DMS 273 treated with DMSO at 0.1 percent for 48 hours (cell line): ENCODE measurements at regions not wholly inside any gene's neighbourhood (a gene's known extent, or its start where the extent isn't known, plus 50 kb on each side); places are given as distances from the start of the nearest gene placed in this dataset.

Experiments
- DNase-seq: peaks from one replicate; lab custom pipeline; 2025; lab: John Stamatoyannopoulos, UW

DNA sequence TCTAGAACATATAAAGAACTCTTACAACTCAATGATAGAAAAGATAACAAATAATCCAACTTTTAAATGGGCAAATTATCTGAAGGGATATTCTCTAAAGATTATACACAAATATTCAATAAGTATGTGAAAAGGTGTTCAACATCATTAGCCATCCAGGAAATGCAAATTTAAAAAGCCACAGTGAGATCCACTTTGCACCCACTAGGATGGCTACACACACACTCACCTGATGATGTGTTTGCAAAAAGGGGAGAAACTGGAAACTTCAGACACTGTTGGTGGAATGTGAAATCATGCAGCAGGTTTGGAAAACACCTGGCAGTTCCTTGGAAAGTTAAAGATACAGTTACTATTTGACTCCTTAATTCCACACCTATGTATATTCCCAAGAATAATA lies 87.2 kb upstream of the GYPC start:
- no peak for DNase-seq

DNA sequence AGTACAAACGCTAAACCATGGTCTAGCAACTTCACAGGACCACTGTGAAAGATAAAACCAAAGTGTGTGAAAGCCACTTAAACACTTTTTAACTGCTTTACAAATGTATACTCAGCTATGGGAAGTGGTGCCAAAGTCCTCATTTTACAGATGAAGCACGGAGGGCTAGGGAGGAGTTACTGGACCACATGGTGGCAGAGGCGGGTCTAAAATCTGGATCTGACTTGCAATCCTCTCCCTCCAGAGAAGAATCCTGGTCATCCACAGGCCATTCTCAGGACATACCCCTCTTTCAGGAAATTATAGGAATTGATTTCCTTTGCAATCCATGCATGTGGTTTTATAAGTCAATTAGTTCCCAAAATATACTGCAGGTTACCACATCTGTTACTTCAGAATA lies 84.6 kb upstream of the GYPC start:
- no peak for DNase-seq

DNA sequence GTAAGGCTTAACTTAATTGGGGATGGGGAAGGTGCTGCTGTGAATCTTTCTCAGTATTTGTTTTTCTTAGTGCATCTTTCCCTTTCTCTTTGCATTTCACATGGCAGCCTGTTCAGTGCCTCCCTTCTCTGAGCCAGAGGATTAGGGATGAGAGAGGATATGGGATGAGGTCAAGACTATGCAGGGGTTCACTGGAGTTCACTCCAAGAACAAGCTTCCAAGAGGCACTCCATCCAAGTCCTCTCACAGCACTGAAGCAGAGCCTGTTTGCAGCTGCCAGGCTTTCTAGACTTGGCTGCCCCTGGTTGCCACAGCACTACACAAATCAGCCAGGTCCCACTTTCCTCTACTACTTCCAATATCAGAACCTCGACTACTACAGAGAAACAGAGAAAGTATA lies 80.3 kb upstream of the GYPC start:
- no peak for DNase-seq

DNA sequence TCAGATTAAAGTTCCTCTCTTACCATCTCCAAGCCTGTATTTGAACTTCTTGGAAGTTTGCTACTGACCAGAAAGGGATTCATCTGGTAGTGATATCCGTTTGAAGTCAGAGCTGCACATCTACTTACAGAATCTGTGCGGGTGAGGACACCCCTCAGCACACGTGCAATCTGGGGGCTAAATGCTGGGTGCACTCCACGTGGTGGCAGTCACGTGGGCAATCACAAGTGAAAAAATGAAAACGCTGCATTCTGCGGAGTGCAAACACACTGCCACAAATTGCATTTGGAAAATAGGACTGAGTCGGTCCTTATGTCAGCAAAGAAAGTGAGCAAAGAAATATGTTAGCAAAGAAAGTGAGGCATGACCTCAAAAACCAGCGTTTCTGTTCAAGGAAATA lies 76.1 kb upstream of the GYPC start:
- no peak for DNase-seq

DNA sequence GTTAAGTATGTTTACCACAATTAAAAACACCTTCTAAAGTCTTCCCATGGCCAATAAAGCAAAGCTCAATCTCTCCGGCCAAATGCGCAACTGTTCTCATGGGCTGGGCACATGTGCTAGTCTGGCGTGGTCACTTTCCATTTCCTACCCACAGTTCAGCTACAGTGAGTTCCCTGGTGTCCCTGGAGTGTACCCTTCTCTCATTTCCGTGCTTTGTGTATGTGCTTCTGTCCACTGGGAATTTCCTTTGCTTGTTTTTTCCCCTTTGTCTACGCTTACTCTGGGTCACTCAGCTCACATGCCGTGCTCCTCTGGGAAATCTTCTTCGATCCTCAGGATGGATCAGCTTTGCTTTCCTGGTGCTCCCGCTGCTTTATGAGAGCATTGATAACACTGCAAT lies 69.6 kb upstream of the GYPC start:
- no peak for DNase-seq

DNA sequence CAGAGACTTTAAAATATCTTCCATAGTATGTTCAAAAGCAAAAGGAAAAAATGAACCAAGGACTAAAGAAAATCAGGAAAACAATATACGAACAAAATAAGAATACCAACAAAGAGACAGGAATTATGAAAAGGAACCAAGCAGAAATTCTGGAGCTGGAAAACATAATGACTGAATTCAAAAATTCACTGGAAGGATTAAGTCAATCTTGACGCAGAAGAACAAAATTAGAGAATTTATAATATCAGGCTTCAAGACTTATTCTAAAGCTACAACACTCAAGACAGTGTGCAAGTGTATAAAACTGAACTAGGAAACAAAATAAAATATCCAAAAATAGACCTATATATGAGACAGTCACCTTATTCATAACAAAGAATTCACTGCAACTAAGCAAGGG lies 56.9 kb upstream of the GYPC start:
- no peak for DNase-seq

DNA sequence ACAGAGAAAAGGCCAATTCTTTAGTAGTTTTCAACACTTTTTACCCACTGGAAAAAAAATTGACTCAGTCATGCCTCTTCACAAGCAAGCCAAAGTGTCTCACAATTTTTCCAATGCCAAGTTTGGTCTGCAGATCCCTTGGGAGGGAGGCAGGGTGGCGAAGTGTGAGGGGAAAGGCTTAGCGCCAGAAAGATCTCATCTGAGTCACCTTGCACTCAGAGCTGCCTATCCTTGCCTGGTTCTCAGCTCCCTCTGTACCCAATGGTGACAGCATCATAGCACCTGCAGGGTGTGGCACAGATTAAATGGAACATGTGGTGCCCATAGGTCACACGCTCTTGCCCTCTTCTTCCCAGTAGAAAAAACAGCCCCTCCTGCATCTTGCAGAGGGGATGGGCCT lies 55.2 kb upstream of the GYPC start:
- DNase-seq = no peak

DNA sequence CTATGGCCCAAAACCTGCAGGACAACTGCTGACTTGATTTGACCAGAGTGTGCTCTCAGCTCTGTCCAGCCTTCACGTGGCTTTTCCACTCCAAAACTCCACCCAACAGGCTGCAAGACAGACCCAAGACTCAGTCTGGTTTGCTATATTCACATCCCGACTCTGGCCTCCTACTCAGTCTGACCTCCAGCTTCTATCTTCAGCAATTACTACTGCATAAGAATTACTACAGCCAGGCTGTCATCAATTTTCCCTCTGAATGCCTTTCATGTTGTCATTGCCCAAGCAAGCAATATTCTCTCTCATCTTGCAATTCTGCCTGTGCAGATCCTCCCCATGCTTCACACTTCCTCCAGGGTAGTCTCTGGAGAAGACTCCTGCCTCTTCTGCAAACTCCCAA lies 53.6 kb upstream of the GYPC start:
- DNase-seq = no peak
